ENCODE measurements at regions not wholly inside any gene's neighbourhood (a gene's known extent, or its start where the extent isn't known, plus 50 kb on each side); places are given as distances from the start of the nearest gene placed in this dataset.

DNA sequence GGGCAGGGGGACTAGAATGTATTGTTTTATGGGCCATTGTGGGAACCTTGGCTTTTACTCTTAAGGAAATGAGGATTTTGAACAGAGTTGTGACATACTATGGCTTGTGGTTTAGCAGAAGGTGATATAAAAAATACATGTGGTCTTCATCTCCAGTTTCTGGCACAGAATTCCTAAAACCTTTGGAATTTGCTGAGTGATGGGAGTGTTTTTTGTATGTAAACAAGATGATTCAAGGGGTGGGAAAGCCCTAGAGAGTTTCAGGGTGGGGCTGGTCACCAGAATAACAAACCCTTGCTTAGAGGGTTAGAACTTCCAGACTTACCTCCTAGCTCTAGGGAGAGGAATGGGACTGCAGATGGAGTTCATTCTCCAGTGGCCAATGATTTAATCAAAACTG lies 316.1 kb downstream of the PHKB start:
- no peak for DNase-seq (ENCODE audit: low read depth)

DNA sequence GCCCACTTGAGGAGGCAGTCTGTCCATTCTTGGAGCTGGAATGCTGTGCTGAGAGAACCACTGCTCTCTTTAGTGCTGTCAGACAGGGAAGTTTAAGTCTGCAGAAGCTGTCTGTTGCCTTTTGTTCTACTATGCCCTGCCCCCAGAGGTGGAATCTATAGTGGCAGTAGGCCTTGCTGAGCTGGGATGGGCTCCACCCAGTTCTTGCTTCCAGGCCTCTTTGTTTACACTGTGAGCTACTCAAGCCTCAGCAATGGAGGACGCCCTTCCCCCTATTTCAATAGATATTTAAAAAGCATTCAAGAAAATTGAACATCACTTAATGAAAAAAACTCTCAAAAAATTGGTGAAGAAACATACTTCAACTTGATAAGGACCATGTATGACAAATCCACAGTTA lies 313.5 kb downstream of the PHKB start:
- peak; percentile 44 for DNase-seq (ENCODE audit: low read depth)

DNA sequence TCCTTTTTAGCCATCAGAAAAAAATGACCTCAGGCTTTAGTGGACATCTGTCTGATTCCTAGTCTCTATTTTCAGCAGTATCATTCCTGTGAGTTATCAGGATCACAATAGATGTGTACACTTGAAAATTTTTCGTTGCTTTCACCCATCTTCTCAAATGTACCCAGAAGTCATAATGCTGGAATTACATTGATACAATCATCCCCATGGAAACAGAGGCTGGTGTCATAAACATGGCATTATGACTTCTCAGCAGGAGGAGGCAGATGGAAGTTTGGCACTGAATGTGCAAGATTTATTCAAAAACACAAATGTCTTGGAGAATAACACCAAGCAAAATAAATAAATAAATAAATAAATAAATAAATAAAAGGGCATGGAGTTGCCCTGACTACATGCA lies 292.5 kb downstream of the PHKB start:
- DNase-seq (ENCODE audit: low read depth): no peak

Measured in CMK (cell line).